HEK293T (cell line): ENCODE measurements at regions not wholly inside any gene's neighbourhood (a gene's known extent, or its start where the extent isn't known, plus 50 kb on each side); places are given as distances from the start of the nearest gene placed in this dataset.

ENCODE experiments used
- ARNT ChIP-seq: fragments of 450-650 bp; IDR thresholded peaks from 2 replicates; pipeline ENCODE4 v1.6.1; 2017; ENCODE audit warnings: mild to moderate bottlenecking
- BHLHE40 ChIP-seq: fragments of 450-650 bp; IDR thresholded peaks from 2 replicates; pipeline ENCODE4 v1.6.1; 2016; ENCODE audit warnings: mild to moderate bottlenecking, moderate library complexity, borderline replicate concordance
- ELF4 ChIP-seq: fragments of 450-650 bp; IDR thresholded peaks from 2 replicates; pipeline ENCODE4 v1.6.1; 2017; ENCODE audit warnings: antibody characterized with exemption
- FOXK2 ChIP-seq: fragments of 450-650 bp; IDR thresholded peaks from 2 replicates; pipeline ENCODE4 v1.6.1; 2016; ENCODE audit warnings: mild to moderate bottlenecking
- FOXM1 ChIP-seq: fragments of 450-650 bp; IDR thresholded peaks from 2 replicates; pipeline ENCODE4 v1.6.1; 2017; ENCODE audit warnings: mild to moderate bottlenecking, borderline replicate concordance
- L3MBTL2 ChIP-seq: fragments of 450-650 bp; conservative IDR thresholded peaks from 2 replicates; pipeline ENCODE4 v1.6.1; 2016; ENCODE audit warnings: mild to moderate bottlenecking
- NFRKB ChIP-seq: fragments of 450-650 bp; IDR thresholded peaks from 2 replicates; pipeline ENCODE4 v1.6.1; 2016; ENCODE audit warnings: mild to moderate bottlenecking, moderate library complexity
- SP1 ChIP-seq: fragments of 450-650 bp; IDR thresholded peaks from 2 replicates; pipeline ENCODE4 v1.6.1; 2017
- SUZ12 ChIP-seq: fragments of 450-650 bp; IDR thresholded peaks from 2 replicates; pipeline ENCODE4 v1.6.1; 2016; ENCODE audit warnings: mild to moderate bottlenecking

DNA sequence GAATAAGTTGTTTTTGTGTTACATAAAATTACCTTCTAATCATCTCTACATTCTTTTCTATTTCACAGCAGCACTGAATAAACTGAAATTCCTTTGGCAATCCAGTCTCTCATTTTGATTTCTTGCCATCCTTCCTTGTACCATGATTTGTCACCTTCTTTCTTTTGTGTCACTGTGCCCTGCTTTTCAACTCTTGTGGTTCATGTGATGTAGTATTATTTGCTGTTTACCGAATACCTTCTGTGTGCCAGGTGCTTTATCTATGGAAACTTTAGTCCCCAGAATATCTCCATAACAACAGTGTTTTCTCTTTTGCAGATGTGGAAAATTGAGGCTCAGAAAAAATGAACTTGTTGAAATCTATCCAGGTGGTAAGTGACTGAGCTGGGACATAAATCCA is 220.3 kb downstream of the STK31 start:
- TF ChIP-seq SUZ12 = no peak
- no peak for TF ChIP-seq BHLHE40
- no peak for TF ChIP-seq SP1
- no peak for TF ChIP-seq L3MBTL2
- no peak for TF ChIP-seq ELF4
- TF ChIP-seq FOXK2 = no peak
- no peak for TF ChIP-seq FOXM1
- TF ChIP-seq ARNT = no peak
- no peak for TF ChIP-seq NFRKB
